Activated T-cell treated with anti-CD3 and anti-CD28 coated beads, Interleukin-2, amount 50 U/mL, for 48 hours (primary cell): ENCODE measurements at regions not wholly inside any gene's neighbourhood (a gene's known extent, or its start where the extent isn't known, plus 50 kb on each side); places are given as distances from the start of the nearest gene placed in this dataset.
"Not testable (repeated sequence)": the region's sequence is repeated elsewhere in the genome, so short reads cannot be mapped to it uniquely, and the experiment has no call there.

ENCODE experiments used
- DNase-seq, 2 experiments: peaks; one replicate each; pipeline ENCODE4 v3.0.0-alpha.2; 2020

- not testable (repeated sequence) for DNase-seq
Measured at GRCh38 chr16:10275214-10275996, 93.2 kb upstream of the GRIN2A start.

GRCh38 chr16:10277597-10277996 lies 95.4 kb upstream of the GRIN2A start:
- no peak for DNase-seq

GRCh38 chr16:10280262-10281170 lies 98.3 kb upstream of the GRIN2A start:
- no peak for DNase-seq

DNA sequence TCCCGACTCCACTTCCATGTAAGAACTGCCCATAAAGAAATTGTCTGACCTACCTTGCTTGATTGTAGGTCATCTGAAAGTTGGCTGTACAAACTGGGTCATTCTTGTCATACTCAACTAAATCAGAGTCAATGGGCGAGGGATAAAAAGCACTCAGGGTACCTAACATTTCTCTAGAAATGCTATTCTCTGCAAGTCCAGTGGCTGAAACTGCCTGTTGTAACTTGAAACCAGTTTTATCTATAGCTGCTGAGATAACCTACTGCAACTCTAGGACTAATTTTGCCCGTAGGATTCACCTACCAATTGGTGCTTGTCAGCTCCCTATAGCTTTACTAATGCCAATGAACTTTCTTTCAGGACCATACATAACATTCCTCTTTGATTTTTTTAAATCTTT lies 100.1 kb upstream of the GRIN2A start:
- no peak for DNase-seq

DNA sequence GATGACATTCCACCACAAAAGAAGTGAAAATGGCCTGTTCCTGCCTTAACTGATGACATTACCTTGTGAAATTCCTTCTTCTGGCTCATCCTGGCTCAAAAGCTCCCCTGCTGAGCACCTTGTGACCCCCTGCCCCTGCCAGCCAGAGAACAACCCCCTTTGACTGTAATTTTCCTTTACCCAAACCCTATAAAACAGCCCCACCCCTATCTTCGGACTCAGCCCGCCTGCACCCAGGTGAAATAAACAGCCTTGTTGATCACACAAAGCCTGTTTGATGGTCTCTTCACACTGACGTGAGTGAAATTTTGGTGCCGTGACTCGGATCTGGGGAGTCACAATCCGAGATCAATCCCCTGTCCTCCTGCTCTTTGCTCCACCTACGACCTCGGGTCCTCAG lies 101.0 kb upstream of the GRIN2A start:
- DNase-seq: not testable (repeated sequence)

DNA sequence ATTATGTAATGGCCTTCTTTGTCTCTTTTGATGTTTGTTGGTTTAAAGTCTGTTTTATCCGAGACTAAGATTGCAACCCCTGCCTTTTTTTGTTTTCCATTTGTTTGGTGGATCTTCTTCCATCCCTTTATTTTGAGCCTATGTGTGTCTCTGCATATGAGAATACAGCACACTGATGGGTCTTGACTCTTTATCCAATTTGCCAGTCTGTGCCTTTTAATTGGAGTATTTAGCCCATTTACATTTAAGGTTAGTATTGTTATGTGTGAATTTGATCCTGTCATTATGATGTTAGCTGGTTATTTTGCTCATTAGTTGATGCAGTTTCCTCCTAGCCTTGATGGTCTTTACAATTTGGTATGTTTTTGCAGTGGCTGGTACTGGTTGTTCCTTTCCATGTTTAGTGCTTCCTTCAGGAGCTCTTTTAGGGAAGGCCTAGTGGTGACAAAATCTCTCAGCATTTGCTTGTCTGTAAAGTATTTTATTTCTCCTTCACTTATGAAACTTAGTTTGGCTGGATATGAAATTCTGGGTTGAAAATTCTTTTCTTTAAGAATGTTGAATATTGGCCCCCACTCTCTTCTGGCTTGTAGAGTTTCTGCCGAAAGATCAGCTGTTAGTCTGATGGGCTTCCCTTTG lies 95.3 kb upstream of the ATF7IP2 start:
- not testable (repeated sequence) for DNase-seq

- DNase-seq: not testable (repeated sequence)
Measured at GRCh38 chr16:10292197-10292596, 93.7 kb upstream of the ATF7IP2 start.

GRCh38 chr16:10292976-10293375 lies 92.9 kb upstream of the ATF7IP2 start:
- not testable (repeated sequence) for DNase-seq

- DNase-seq: not testable (repeated sequence)
Measured at GRCh38 chr16:10294153-10294552, 91.7 kb upstream of the ATF7IP2 start.

- no peak for DNase-seq
Measured at GRCh38 chr16:10296956-10297340, 88.9 kb upstream of the ATF7IP2 start.

- no peak for DNase-seq
Measured at GRCh38 chr16:10297341-10298006, 88.4 kb upstream of the ATF7IP2 start.

GRCh38 chr16:10300905-10301304 lies 85.0 kb upstream of the ATF7IP2 start:
- DNase-seq: no peak

GRCh38 chr16:10301547-10301946 lies 84.3 kb upstream of the ATF7IP2 start:
- not testable (repeated sequence) for DNase-seq

DNA sequence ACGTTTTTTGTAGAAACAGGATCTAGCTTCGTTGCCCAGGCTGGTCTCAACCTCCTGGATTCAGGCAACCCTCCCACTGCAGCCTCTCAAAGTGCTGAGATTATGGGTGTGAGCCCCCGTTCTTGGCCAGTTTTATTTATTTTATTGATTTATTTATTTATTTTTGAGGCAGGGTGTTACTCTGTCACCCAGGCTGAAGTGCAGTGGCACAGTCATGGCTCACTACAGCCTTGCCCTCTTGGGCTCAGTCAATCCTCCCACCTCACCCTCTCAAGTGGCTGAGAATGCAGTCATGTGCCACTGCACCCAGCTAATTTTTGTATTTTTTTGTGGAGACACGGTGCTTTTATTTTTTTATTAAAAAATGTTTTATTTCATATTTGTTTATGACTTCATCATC lies 79.9 kb upstream of the ATF7IP2 start:
- no peak for DNase-seq

GRCh38 chr16:10308305-10309193 lies 77.3 kb upstream of the ATF7IP2 start:
- no peak for DNase-seq

GRCh38 chr16:10309271-10309932 lies 76.5 kb upstream of the ATF7IP2 start:
- no peak for DNase-seq

DNA sequence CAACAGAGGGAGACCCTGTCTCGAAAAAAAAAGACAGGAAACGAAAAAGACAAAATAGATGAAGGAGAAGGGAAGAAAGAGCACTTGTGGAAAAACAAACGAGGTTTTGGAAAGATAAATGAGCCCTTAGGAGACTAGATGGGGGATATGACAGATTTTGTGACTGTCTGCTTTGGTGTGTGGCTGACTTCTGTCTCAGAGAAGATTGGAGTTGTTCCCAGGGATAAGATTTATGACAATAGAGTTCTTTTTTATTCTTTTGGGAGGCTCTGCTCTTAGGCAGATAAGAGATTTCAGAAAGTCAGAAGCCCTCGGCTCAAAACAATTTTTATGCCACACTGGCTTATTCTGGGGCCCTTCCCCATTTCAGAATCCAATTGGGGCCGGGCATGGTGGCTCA lies 73.9 kb upstream of the ATF7IP2 start:
- DNase-seq: no peak

- no peak for DNase-seq
Measured at GRCh38 chr16:10312784-10313724, 72.8 kb upstream of the ATF7IP2 start.

DNA sequence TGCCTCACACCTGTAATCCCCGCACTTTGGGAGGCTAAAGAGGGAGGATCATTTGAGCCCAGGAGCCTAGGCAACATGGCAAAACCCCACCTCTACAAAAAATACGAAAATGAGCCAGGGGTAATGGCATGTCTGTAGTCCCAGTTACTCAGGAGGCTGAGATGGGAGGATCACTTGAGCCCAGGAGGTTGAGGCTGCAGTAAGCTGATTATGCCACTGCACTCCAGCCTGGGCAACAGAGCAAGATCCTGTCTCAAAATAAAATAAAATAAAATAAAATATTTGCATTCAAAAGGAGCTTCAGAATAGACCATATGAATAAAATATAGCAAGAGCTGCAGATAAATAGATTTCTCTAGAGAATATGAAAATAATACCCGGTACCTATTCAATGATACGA lies 71.5 kb upstream of the ATF7IP2 start:
- no peak for DNase-seq

DNA sequence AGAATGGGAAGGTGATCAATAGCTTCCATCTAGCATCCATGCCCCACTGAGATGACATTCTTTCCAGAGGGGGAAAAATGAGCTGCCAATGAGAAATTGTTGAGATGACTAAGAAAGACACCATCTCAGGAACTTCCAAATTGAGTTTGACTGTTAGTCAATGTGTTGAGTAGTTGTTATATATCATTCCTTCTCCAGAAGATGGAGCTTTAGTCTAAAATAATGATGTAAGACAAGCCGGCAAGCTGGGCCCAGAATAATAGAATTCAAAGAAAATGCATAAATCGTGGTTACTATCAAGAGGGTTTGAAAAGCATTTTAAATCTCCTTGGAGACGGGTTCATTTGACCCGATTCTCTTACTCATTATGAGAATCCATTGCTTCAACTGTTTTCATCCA lies 71.0 kb upstream of the ATF7IP2 start:
- no peak for DNase-seq
